A673 (cell line): ENCODE measurements at regions not wholly inside any gene's neighbourhood (a gene's known extent, or its start where the extent isn't known, plus 50 kb on each side); places are given as distances from the start of the nearest gene placed in this dataset.

ENCODE experiments used
- EZH2 ChIP-seq: fragments of 200-600 bp; sonication (generic); IDR thresholded peaks from 2 replicates; pipeline ENCODE4 v1.6.1; 2017; ENCODE audit warnings: borderline replicate concordance, low read depth, mild to moderate bottlenecking, mixed read lengths, antibody characterized with exemption, low read length; ENCODE audit not compliant: poor library complexity, severe bottlenecking
- TF ChIP-seq, protein P1 (sequence below): fragments of 300-800, 200-600 bp; sonication (generic); conservative IDR thresholded peaks from 2 replicates; pipeline ENCODE4 v1.5.1; 2017; ENCODE audit warnings: low read depth, mild to moderate bottlenecking, antibody characterized with exemption, low read length, moderate library complexity, mixed read lengths

DNA sequence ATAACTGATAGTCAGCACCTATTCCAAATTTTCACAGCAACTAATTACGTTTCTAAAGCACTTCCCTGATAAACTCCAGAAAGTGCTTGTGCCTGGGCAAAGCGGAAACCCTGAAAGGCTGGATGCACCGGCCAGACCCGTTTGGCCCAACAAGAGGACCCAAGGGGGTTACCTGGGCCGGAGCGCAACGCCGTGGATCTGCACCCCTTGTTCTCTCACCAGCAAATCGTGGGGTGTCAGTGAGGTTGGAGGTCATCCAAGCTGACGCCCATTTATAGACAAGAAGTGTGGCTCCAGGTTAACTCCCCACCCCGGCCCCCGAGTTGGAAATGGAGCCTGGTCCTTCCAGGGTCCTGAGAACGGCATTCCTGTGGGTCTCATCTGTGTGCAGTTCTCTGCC is 167.0 kb upstream of the HDAC4 start:
- TF ChIP-seq, protein P1, sequence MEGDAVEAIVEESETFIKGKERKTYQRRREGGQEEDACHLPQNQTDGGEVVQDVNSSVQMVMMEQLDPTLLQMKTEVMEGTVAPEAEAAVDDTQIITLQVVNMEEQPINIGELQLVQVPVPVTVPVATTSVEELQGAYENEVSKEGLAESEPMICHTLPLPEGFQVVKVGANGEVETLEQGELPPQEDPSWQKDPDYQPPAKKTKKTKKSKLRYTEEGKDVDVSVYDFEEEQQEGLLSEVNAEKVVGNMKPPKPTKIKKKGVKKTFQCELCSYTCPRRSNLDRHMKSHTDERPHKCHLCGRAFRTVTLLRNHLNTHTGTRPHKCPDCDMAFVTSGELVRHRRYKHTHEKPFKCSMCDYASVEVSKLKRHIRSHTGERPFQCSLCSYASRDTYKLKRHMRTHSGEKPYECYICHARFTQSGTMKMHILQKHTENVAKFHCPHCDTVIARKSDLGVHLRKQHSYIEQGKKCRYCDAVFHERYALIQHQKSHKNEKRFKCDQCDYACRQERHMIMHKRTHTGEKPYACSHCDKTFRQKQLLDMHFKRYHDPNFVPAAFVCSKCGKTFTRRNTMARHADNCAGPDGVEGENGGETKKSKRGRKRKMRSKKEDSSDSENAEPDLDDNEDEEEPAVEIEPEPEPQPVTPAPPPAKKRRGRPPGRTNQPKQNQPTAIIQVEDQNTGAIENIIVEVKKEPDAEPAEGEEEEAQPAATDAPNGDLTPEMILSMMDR = no peak
- TF ChIP-seq EZH2 = no peak
